ENCODE measurements at regions not wholly inside any gene's neighbourhood (a gene's known extent, or its start where the extent isn't known, plus 50 kb on each side); places are given as distances from the start of the nearest gene placed in this dataset.

DNA sequence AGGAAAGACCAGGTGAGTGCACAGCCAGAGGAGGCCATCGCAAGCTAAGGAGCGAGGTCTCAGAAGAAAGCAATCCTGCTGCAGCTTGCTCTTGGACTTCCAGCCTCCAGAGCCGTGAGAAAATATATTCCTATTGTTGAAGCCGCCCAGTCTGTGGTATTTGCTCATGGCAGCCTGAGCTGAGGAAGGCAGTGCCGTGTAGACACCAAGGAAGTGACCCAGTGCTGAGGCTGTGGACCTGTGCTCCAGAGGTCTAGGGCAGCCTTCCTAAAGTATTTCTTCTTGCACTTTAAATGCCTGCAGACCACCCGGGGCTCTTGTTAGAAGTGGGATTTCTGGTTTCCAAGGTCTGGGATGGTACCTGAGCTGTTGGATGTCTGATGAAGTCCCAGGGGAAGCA is 158.5 kb upstream of the KL start:
- Histone ChIP-seq H3K36me3 (ENCODE audit: insufficient read depth) (no peaks in the 10 kb centered on the region), H3K79me2 (ENCODE audit: insufficient read depth, low read depth) (no peaks in the 10 kb centered on the region), H3K4me3 (IDR thresholded peaks at IDR 0.05; ENCODE audit: insufficient read depth, low read depth, low read length) (no peak overlapping the region), H2AFZ (ENCODE audit: low read depth) (no peak overlapping the region), H3K4me1 (ENCODE audit: low read depth, poor library complexity, severe bottlenecking) (no peaks in the 10 kb centered on the region), H3K4me2 (no peak overlapping the region), H3K27me3 (ENCODE audit: insufficient read depth, low read depth) (no peaks in the 10 kb centered on the region), H3K27ac (no peak overlapping the region), H4K20me1 (ENCODE audit: insufficient read depth) (no peaks in the 10 kb centered on the region), H3K9ac (no peak overlapping the region)
- TF ChIP-seq, protein P1, sequence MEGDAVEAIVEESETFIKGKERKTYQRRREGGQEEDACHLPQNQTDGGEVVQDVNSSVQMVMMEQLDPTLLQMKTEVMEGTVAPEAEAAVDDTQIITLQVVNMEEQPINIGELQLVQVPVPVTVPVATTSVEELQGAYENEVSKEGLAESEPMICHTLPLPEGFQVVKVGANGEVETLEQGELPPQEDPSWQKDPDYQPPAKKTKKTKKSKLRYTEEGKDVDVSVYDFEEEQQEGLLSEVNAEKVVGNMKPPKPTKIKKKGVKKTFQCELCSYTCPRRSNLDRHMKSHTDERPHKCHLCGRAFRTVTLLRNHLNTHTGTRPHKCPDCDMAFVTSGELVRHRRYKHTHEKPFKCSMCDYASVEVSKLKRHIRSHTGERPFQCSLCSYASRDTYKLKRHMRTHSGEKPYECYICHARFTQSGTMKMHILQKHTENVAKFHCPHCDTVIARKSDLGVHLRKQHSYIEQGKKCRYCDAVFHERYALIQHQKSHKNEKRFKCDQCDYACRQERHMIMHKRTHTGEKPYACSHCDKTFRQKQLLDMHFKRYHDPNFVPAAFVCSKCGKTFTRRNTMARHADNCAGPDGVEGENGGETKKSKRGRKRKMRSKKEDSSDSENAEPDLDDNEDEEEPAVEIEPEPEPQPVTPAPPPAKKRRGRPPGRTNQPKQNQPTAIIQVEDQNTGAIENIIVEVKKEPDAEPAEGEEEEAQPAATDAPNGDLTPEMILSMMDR (conservative IDR thresholded peaks at IDR 0.05; ENCODE audit: low read depth, low read length) = no peak

DNA sequence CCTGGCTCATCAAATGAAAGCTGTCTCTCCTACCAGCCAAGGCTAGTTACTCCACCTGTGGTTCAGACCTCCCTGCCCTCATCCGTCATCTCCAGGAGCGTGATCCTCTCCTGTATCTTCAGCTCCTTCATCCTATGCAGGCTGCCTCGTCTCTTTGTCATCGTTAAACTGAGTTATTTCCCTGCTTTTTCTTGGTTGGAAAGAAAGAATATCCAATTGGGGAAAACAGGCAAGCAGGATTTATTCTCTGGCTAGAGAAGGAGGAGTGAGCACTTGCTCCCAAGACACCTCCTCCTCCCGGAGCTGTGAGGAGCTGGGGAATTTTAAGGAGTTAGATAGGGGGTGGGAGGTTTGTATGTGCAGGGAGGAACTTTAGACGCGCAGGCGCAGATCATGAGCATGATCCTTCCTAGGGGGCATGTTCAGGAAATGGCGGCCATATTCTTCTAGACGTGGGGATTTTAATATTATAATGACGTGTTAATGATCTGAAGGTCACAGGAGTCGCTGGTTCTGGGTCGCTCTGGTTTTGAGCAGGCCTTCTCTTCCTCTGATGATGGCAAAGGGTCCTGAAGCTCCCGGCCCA is 156.4 kb upstream of the KL start:
- Histone ChIP-seq H3K79me2 (ENCODE audit: insufficient read depth, low read depth) (no peaks in the 10 kb centered on the region), H3K36me3 (ENCODE audit: insufficient read depth) (no peaks in the 10 kb centered on the region), H3K4me2 (no peak overlapping the region), H3K4me1 (ENCODE audit: low read depth, poor library complexity, severe bottlenecking) (no peaks in the 10 kb centered on the region), H2AFZ (ENCODE audit: low read depth) (no peak overlapping the region), H3K27ac (no peak overlapping the region), H3K4me3 (IDR thresholded peaks at IDR 0.05; ENCODE audit: insufficient read depth, low read depth, low read length) (no peak overlapping the region), H4K20me1 (ENCODE audit: insufficient read depth) (no peaks in the 10 kb centered on the region), H3K9ac (no peak overlapping the region), H3K27me3 (ENCODE audit: insufficient read depth, low read depth) (no peaks in the 10 kb centered on the region)
- TF ChIP-seq, protein P1 (conservative IDR thresholded peaks at IDR 0.05; ENCODE audit: low read depth, low read length) = no peak

DNA sequence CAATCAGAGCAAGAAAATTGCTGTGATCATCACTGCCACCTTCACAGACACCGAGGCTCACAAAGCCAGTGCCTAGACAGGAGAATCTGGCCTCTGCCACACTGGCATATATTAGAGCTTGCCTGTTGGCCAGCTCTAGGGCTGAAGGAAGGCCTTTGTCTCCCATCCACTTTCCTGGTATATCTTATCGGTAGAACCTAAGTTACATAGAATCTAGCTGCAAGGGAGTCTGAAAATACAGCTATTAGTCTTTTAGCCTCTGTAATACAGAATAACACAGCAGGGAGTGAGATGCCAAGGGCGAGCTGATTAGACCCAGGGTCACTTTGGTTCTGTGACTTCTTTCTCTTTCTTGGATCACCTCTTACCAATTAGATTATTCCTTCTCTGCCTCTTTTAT is 154.9 kb upstream of the KL start:
- Histone ChIP-seq H2AFZ (ENCODE audit: low read depth) (no peak overlapping the region), H4K20me1 (ENCODE audit: insufficient read depth) (no peaks in the 10 kb centered on the region), H3K27me3 (ENCODE audit: insufficient read depth, low read depth) (no peaks in the 10 kb centered on the region), H3K27ac (no peak overlapping the region), H3K79me2 (ENCODE audit: insufficient read depth, low read depth) (no peaks in the 10 kb centered on the region), H3K4me1 (ENCODE audit: low read depth, poor library complexity, severe bottlenecking) (no peaks in the 10 kb centered on the region), H3K36me3 (ENCODE audit: insufficient read depth) (no peaks in the 10 kb centered on the region), H3K4me2 (no peak overlapping the region), H3K4me3 (IDR thresholded peaks at IDR 0.05; ENCODE audit: insufficient read depth, low read depth, low read length) (no peak overlapping the region), H3K9ac (no peak overlapping the region)
- TF ChIP-seq, protein P1 (conservative IDR thresholded peaks at IDR 0.05; ENCODE audit: low read depth, low read length) = no peak

DNA sequence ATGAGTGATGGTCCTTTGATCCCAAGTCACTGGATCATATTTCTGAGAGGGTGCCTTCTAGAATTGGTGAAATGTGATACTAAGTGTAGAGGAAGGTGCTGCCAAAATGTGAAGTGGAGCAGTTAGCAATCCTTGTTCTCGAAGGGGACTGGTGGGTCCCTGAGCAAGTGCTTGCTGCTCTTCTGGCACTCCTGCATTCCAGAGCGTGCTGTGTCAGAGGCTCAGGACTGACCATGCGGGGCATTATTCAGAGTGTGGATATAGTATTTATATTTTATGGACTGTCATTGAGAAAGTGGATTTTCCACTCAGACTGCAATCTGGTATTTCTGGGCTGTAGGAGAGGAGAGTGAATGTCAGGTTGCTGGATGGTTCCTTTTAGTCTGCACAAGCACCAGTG is 152.6 kb upstream of the KL start:
- Histone ChIP-seq H2AFZ (ENCODE audit: low read depth) (no peak overlapping the region), H3K9ac (no peak overlapping the region), H3K4me1 (ENCODE audit: low read depth, poor library complexity, severe bottlenecking) (no peaks in the 10 kb centered on the region), H3K79me2 (ENCODE audit: insufficient read depth, low read depth) (no peaks in the 10 kb centered on the region), H3K4me3 (IDR thresholded peaks at IDR 0.05; ENCODE audit: insufficient read depth, low read depth, low read length) (no peak overlapping the region), H4K20me1 (ENCODE audit: insufficient read depth) (no peaks in the 10 kb centered on the region), H3K36me3 (ENCODE audit: insufficient read depth) (no peaks in the 10 kb centered on the region), H3K4me2 (no peak overlapping the region), H3K27me3 (ENCODE audit: insufficient read depth, low read depth) (no peaks in the 10 kb centered on the region), H3K27ac (no peak overlapping the region)
- TF ChIP-seq, protein P1 (conservative IDR thresholded peaks at IDR 0.05; ENCODE audit: low read depth, low read length) = no peak

All from KMS-11 (cell line).